Breast epithelium (tissue), 3 donors: ENCODE measurements at regions not wholly inside any gene's neighbourhood (a gene's known extent, or its start where the extent isn't known, plus 50 kb on each side); places are given as distances from the start of the nearest gene placed in this dataset.

Experiments
- POLR2A ChIP-seq: fragments of 450-650 bp; IDR thresholded peaks from one replicate; pipeline ENCODE4 v1.6.1; 2016; ENCODE audit warnings: antibody characterized with exemption, mild to moderate bottlenecking, moderate library complexity
- POLR2AphosphoS5 ChIP-seq, 3 donors: sonication (generic); formaldehyde crosslinking; IDR thresholded peaks; one replicate each; pipeline ENCODE4 v1.6.1; 2017; ENCODE audit warnings: antibody characterized with exemption in 3 of 3
- TF ChIP-seq, protein P1 (sequence below), 3 donors: fragments of 450-650 bp; IDR thresholded peaks; one replicate each; pipeline ENCODE4 v1.5.1; 2016 to 2017; ENCODE audit warnings: antibody characterized with exemption in 3 of 3, mild to moderate bottlenecking in 3 of 3, moderate library complexity in 3 of 3

DNA sequence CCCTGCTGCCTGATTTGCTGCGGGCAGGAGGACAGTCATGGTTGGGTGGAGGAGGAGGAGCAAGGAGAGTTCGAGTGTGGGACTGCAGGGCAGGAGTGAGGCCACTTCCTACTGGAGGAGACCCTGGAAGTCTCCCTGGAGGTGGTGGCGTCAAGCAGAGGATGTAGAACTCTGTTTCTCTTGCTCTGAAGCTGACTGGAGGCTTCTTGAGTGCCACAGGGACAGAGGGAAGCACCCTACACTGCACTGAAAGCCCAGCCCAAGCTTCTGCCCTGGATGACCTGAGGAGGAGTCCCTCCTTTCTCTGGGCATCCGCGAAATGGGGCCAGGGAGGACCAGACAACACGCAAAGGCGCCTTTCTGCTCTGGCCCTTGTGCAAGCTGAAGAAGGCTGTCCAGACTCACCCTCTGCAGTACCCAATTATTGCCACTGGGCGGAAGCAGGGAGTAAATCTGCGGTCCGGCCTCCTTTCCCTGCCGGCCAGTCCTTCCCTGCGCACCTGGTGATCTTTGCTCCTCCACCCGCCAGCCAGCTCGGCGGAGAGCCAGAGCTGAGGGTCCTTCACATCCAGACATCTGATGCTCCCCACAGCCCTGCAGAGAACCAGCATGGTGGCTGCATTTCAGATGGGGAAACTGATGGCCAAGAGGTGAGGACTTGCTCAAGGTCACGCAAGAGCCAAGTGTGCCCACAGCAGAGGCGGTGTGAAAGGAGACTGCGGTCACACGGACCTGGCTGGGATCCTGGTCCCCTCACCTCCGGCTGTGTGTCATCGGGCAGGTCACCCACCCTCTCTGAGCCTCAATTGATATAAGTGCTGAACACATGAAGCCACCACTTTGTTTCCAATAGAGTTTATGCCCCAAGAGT is 207.1 kb downstream of the TBC1D2B start:
- TF ChIP-seq, protein P1, sequence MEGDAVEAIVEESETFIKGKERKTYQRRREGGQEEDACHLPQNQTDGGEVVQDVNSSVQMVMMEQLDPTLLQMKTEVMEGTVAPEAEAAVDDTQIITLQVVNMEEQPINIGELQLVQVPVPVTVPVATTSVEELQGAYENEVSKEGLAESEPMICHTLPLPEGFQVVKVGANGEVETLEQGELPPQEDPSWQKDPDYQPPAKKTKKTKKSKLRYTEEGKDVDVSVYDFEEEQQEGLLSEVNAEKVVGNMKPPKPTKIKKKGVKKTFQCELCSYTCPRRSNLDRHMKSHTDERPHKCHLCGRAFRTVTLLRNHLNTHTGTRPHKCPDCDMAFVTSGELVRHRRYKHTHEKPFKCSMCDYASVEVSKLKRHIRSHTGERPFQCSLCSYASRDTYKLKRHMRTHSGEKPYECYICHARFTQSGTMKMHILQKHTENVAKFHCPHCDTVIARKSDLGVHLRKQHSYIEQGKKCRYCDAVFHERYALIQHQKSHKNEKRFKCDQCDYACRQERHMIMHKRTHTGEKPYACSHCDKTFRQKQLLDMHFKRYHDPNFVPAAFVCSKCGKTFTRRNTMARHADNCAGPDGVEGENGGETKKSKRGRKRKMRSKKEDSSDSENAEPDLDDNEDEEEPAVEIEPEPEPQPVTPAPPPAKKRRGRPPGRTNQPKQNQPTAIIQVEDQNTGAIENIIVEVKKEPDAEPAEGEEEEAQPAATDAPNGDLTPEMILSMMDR (IDR thresholded peaks at IDR 0.05) = peak; percentile 78 to 83 (median 81)
- no peak for TF ChIP-seq POLR2A
- TF ChIP-seq POLR2AphosphoS5 (IDR thresholded peaks at IDR 0.05) = no peak
